K562 (cell line): ENCODE measurements at regions not wholly inside any gene's neighbourhood (a gene's known extent, or its start where the extent isn't known, plus 50 kb on each side); places are given as distances from the start of the nearest gene placed in this dataset.

Source experiments
- ATAC-seq: fragments of 200-7000 bp; cut with Tn5 transposase; 3 replicates; pipeline ENCODE4 v1.9.1; 2020; ENCODE audit warnings: moderate library complexity
- BruUV-seq: library from RNA; stranded (reverse); fragments of 400-500 nt; replicated peaks from 2 replicates; lab custom pipeline; 2021; lab: Mats Ljungman, UMichigan
- CTCF ChIA-PET: fragments of 300-600 bp; formaldehyde crosslinking; extraction: SDS; loops from one replicate; lab custom pipeline; 2021; ENCODE audit warnings: low intra/inter-chr PET ratio; lab: Yijun Ruan, JAX
- POLR2A ChIA-PET: fragments of 300-600, 350-650 bp; sonication (Branson Sonifier 250); formaldehyde crosslinking; extraction: SDS; loops from one replicate; lab custom pipeline; 2021; ENCODE audit warnings: antibody characterized with exemption, inconsistent platforms; lab: Yijun Ruan, JAX
- DNase-seq, 4 experiments: peaks; one replicate each; pipeline versions ENCODE4 v3.0.0 to v3.0.0-alpha.2; 2011 to 2018; ENCODE audit warnings: low spot score in 3 of 4, mixed read lengths in 3 of 4; ENCODE audit errors: extremely low read depth in 1 of 4
- FAIRE-seq: peaks from 2 replicates; lab custom pipeline; 2011; peaks lifted over from hg19 to GRCh38; lab: Jason Lieb, UNC
- H2AFZ ChIP-seq: 2 replicates; pipeline ENCODE4 v1.6.0; 2011; ENCODE audit warnings: low read depth, low read length, control low read depth, inconsistent platforms
- H3K27ac ChIP-seq: fragments of 200-600 bp; 3 replicates; pipeline ENCODE4 v1.8.0; 2011; ENCODE audit warnings: low read depth, mild to moderate bottlenecking, control low read depth, inconsistent platforms, low read length, moderate library complexity, mixed read lengths; ENCODE audit errors: extremely low read depth
- H3K27me3 ChIP-seq, 2 experiments: fragments of 300-600 bp in 1 of 2; 2 replicates in 1 of 2; 3 replicates in 1 of 2; pipeline versions ENCODE4 v1.6.0 to v1.8.0; 2011; ENCODE audit warnings: inconsistent platforms in 2 of 2, low read length in 2 of 2, mild to moderate bottlenecking in 1 of 2, mixed read lengths in 1 of 2, moderate library complexity in 1 of 2; ENCODE audit not compliant: control insufficient read depth in 2 of 2, insufficient read depth in 2 of 2
- H3K36me3 ChIP-seq: fragments of 300-600 bp; 3 replicates; pipeline ENCODE4 v1.8.0; 2011; ENCODE audit warnings: mild to moderate bottlenecking, low read length, inconsistent platforms; ENCODE audit not compliant: control insufficient read depth, insufficient read depth
- H3K4me1 ChIP-seq, 2 experiments: fragments of 200-600 bp in 1 of 2; replicated peaks in 1 of 2; 2 replicates in 1 of 2; 3 replicates in 1 of 2; pipeline versions ENCODE4 v1.5.1 to v1.8.0; 2011; ENCODE audit warnings: inconsistent platforms in 2 of 2, low read length in 2 of 2, mild to moderate bottlenecking in 1 of 2, mixed read lengths in 1 of 2, moderate library complexity in 1 of 2; ENCODE audit not compliant: control insufficient read depth in 2 of 2, insufficient read depth in 2 of 2
- H3K4me2 ChIP-seq: 2 replicates; pipeline ENCODE4 v1.6.1; 2011; ENCODE audit warnings: low read length, control low read depth, inconsistent platforms, mixed read lengths; ENCODE audit not compliant: insufficient read depth
- H3K4me3 ChIP-seq: fragments of 200-600 bp; sonication (generic), shearing (Covaris generic); 2 replicates; pipeline ENCODE4 v1.5.1; 2016; ENCODE audit warnings: control low read depth, inconsistent platforms
- H3K79me2 ChIP-seq: fragments of 200-600 bp; 3 replicates; pipeline ENCODE4 v1.8.0; 2011; ENCODE audit warnings: low read length, inconsistent platforms; ENCODE audit not compliant: control insufficient read depth, insufficient read depth
- H3K9ac ChIP-seq, 2 experiments: 2 replicates each; pipeline versions ENCODE4 v1.6.0 to v1.6.1; 2011; ENCODE audit warnings: low read depth in 2 of 2, low read length in 2 of 2, control low read depth in 1 of 2, inconsistent platforms in 1 of 2, mild to moderate bottlenecking in 1 of 2, mixed read lengths in 1 of 2; ENCODE audit not compliant: insufficient read depth in 1 of 2
- H3K9me1 ChIP-seq: one replicate; pipeline ENCODE4 v1.6.0; 2011; ENCODE audit warnings: inconsistent platforms, mild to moderate bottlenecking, low read length, moderate library complexity; ENCODE audit not compliant: control insufficient read depth, insufficient read depth
- H3K9me3 ChIP-seq: replicated peaks from 2 replicates; pipeline ENCODE4 v1.5.1; 2011; ENCODE audit warnings: low read depth, low read length, inconsistent platforms; ENCODE audit not compliant: control insufficient read depth, insufficient read depth
- H4K20me1 ChIP-seq: replicated peaks from 2 replicates; pipeline ENCODE4 v1.6.1; 2011; ENCODE audit warnings: low read length, inconsistent platforms, mixed read lengths; ENCODE audit not compliant: control insufficient read depth, insufficient read depth
- HNRNPUL1 ChIP-seq: fragments of 200-400 bp; formaldehyde crosslinking; IDR thresholded peaks from 2 replicates; pipeline ENCODE4 v1.6.1; 2017; ENCODE audit warnings: low read length
- MXI1 ChIP-seq: IDR thresholded peaks from 2 replicates; pipeline ENCODE4 v1.6.1; 2011; ENCODE audit warnings: low read depth, mild to moderate bottlenecking, improper control_type of control experiment, low read length
- NR1H2 ChIP-seq: sonication (generic); formaldehyde crosslinking; IDR thresholded peaks from 2 replicates; pipeline ENCODE4 v1.4.0; 2020; ENCODE audit warnings: mild to moderate bottlenecking, missing genetic modification reagents
- SP2 ChIP-seq: IDR thresholded peaks from 2 replicates; pipeline ENCODE4 v1.6.1; 2011; ENCODE audit warnings: mild to moderate bottlenecking, low read depth, low read length, moderate library complexity; ENCODE audit not compliant: poor library complexity, severe bottlenecking; ENCODE audit errors: extremely low read depth
- ZNF57 ChIP-seq: fragments of 450-650 bp; formaldehyde crosslinking; IDR thresholded peaks from 2 replicates; pipeline ENCODE4 v1.4.0; 2020; ENCODE audit warnings: mild to moderate bottlenecking, moderate library complexity
- WGBS: fragments of 100-300 bp; shearing (Covaris generic); methylation state at CpG from one replicate; pipeline ENCODE4 v1.1.6; 2016; ENCODE audit warnings: low coverage, mixed read lengths; ENCODE audit not compliant: insufficient coverage; ENCODE audit errors: missing lambda C conversion rate; 5-methylcytosine and 5-hydroxymethylcytosine counted together
- in situ Hi-C: fragments of 300-500 bp; cut with MboI; formaldehyde crosslinking; loops from 4 replicates; pipeline ENCODE4 v1.15.0; 2018; ENCODE audit warnings: inconsistent platforms, mixed read lengths
- intact Hi-C: fragments of 100-400 bp; cut with micrococcal nuclease; formaldehyde crosslinking; loops from 2 replicates; pipeline ENCODE4 v1.14.2; 2022
- TF ChIP-seq, protein P1 (sequence below): sonication (generic); formaldehyde crosslinking; IDR thresholded peaks from 2 replicates; pipeline ENCODE4 v1.8.0; 2022; ENCODE audit warnings: mild to moderate bottlenecking, missing genetic modification reagents, borderline replicate concordance
- TF ChIP-seq, protein P2 (sequence below): fragments of 200-800 bp; sonication (Bioruptor generic); IDR thresholded peaks from 2 replicates; pipeline ENCODE4 v1.6.1; 2016; ENCODE audit warnings: missing genetic modification characterization, missing compliant biosample characterization

DNA sequence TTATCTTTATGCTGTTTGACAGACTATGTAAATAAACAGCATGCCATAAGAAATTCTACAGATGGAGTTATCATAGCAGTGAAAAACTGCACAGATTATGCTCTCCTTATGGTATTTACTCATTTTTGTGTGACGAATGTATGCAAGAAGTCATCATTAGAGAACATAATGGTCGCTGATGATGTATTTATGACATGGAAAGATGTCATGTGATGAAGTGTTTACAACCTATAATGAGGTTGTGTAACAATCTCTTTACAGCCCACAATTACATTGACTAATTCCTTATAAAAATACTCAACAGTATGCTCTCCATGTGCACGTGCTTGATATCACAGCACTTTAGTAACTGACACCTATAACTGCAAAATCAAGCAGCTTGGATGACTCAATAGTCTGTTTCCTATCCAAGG lies 192.4 kb downstream of the BMP2 start:
- no peak overlapping the region for H3K4me3 ChIP-seq
- no peak overlapping the region for H2AFZ ChIP-seq
- ChIA-PET POLR2A (no interaction called here), CTCF (no interaction called here)
- H3K79me2 ChIP-seq = no peaks in the 10 kb centered on the region
- intact Hi-C loops = no loop called here
- no peaks in the 10 kb centered on the region for H3K9me1 ChIP-seq
- H3K4me2 ChIP-seq = no peak overlapping the region
- no peaks in the 10 kb centered on the region for H3K27me3 ChIP-seq
- ATAC-seq (no peak), DNase-seq (no peak), FAIRE-seq (no peak)
- H4K20me1 ChIP-seq = no peaks in the 10 kb centered on the region
- whole genome bisulfite sequencing = 0% methylated on average over 3 of the region's 3 CpGs
- no peak overlapping the region for H3K9ac ChIP-seq
- H3K9me3 ChIP-seq = no peaks in the 10 kb centered on the region
- BruUV-seq = no TSS peak
- no peaks in the 10 kb centered on the region for H3K36me3 ChIP-seq
- H3K4me1 ChIP-seq = no peaks in the 10 kb centered on the region
- in situ Hi-C loops = no loop called here
- H3K27ac ChIP-seq = no peak overlapping the region
- TF ChIP-seq NR1H2 (no peak), HNRNPUL1 (no peak), ZNF57 (no peak), SP2 (no peak), MXI1 (no peak)
- TF ChIP-seq, protein P1, sequence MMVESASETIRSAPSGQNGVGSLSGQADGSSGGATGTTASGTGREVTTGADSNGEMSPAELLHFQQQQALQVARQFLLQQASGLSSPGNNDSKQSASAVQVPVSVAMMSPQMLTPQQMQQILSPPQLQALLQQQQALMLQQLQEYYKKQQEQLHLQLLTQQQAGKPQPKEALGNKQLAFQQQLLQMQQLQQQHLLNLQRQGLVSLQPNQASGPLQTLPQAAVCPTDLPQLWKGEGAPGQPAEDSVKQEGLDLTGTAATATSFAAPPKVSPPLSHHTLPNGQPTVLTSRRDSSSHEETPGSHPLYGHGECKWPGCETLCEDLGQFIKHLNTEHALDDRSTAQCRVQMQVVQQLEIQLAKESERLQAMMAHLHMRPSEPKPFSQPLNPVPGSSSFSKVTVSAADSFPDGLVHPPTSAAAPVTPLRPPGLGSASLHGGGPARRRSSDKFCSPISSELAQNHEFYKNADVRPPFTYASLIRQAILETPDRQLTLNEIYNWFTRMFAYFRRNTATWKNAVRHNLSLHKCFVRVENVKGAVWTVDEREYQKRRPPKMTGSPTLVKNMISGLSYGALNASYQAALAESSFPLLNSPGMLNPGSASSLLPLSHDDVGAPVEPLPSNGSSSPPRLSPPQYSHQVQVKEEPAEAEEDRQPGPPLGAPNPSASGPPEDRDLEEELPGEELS (CRISPR knock-in tag) = no peak
- TF ChIP-seq, protein P2, sequence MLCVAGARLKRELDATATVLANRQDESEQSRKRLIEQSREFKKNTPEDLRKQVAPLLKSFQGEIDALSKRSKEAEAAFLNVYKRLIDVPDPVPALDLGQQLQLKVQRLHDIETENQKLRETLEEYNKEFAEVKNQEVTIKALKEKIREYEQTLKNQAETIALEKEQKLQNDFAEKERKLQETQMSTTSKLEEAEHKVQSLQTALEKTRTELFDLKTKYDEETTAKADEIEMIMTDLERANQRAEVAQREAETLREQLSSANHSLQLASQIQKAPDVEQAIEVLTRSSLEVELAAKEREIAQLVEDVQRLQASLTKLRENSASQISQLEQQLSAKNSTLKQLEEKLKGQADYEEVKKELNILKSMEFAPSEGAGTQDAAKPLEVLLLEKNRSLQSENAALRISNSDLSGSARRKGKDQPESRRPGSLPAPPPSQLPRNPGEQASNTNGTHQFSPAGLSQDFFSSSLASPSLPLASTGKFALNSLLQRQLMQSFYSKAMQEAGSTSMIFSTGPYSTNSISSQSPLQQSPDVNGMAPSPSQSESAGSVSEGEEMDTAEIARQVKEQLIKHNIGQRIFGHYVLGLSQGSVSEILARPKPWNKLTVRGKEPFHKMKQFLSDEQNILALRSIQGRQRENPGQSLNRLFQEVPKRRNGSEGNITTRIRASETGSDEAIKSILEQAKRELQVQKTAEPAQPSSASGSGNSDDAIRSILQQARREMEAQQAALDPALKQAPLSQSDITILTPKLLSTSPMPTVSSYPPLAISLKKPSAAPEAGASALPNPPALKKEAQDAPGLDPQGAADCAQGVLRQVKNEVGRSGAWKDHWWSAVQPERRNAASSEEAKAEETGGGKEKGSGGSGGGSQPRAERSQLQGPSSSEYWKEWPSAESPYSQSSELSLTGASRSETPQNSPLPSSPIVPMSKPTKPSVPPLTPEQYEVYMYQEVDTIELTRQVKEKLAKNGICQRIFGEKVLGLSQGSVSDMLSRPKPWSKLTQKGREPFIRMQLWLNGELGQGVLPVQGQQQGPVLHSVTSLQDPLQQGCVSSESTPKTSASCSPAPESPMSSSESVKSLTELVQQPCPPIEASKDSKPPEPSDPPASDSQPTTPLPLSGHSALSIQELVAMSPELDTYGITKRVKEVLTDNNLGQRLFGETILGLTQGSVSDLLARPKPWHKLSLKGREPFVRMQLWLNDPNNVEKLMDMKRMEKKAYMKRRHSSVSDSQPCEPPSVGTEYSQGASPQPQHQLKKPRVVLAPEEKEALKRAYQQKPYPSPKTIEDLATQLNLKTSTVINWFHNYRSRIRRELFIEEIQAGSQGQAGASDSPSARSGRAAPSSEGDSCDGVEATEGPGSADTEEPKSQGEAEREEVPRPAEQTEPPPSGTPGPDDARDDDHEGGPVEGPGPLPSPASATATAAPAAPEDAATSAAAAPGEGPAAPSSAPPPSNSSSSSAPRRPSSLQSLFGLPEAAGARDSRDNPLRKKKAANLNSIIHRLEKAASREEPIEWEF (CRISPR knock-in tag) = no peak
